ENCODE measurements at regions not wholly inside any gene's neighbourhood (a gene's known extent, or its start where the extent isn't known, plus 50 kb on each side); places are given as distances from the start of the nearest gene placed in this dataset.

GRCh38 chr17:5757314-5757907, 173.1 kb upstream of the NLRP1 start:
- no peak for FAIRE-seq

GRCh38 chr17:5758651-5759050, 174.3 kb upstream of the NLRP1 start:
- no peaks in the 10 kb centered on the region for H3K9me3 ChIP-seq (ENCODE audit: insufficient read depth, low read depth, low read length)
- H3K36me3 ChIP-seq (ENCODE audit: insufficient read depth, low read length), result no peaks in the 10 kb centered on the region
- peaks cover 14% of the 10 kb centered on the region for H3K27me3 ChIP-seq (ENCODE audit: insufficient read depth, low read length)
- Mint-ChIP-seq H3K9me3 (ENCODE audit: unreplicated experiment) (peaks cover 16% of the 10 kb centered on the region), H3K27me3 (ENCODE audit: low read depth, unreplicated experiment) (peaks cover 39% of the 10 kb centered on the region), H3K4me1 (ENCODE audit: low read depth, unreplicated experiment) (no peaks in the 10 kb centered on the region), H3K4me3 (ENCODE audit: unreplicated experiment) (no peak overlapping the region), H3K36me3 (ENCODE audit: low read depth, unreplicated experiment) (no peaks in the 10 kb centered on the region), H3K27ac (ENCODE audit: unreplicated experiment) (no peak overlapping the region)
- no peak overlapping the region for H3K4me2 ChIP-seq (ENCODE audit: low read length)
- H3K4me1 ChIP-seq (ENCODE audit: insufficient read depth, low read length), result peaks cover 3% of the 10 kb centered on the region
- no peak overlapping the region for H2AFZ ChIP-seq (ENCODE audit: low read depth, low read length)
- no peaks in the 10 kb centered on the region for H3K79me2 ChIP-seq (ENCODE audit: insufficient read depth, low read length)
- no peak overlapping the region for H3K9ac ChIP-seq (ENCODE audit: low read length)
- H3K27ac ChIP-seq (ENCODE audit: low read depth, low read length), result no peak overlapping the region
- H3K4me3 ChIP-seq (ENCODE audit: insufficient read depth, low read depth, low read length), result no peak overlapping the region
- TF ChIP-seq EZH2 (IDR thresholded peaks at IDR 0.05; ENCODE audit: insufficient read depth, low read length), result no peak
- TF ChIP-seq, protein P1, sequence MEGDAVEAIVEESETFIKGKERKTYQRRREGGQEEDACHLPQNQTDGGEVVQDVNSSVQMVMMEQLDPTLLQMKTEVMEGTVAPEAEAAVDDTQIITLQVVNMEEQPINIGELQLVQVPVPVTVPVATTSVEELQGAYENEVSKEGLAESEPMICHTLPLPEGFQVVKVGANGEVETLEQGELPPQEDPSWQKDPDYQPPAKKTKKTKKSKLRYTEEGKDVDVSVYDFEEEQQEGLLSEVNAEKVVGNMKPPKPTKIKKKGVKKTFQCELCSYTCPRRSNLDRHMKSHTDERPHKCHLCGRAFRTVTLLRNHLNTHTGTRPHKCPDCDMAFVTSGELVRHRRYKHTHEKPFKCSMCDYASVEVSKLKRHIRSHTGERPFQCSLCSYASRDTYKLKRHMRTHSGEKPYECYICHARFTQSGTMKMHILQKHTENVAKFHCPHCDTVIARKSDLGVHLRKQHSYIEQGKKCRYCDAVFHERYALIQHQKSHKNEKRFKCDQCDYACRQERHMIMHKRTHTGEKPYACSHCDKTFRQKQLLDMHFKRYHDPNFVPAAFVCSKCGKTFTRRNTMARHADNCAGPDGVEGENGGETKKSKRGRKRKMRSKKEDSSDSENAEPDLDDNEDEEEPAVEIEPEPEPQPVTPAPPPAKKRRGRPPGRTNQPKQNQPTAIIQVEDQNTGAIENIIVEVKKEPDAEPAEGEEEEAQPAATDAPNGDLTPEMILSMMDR (IDR thresholded peaks at IDR 0.05; ENCODE audit: insufficient read depth, low read depth, low read length), result no peak
- no peak for FAIRE-seq
- no peaks in the 10 kb centered on the region for H4K20me1 ChIP-seq (ENCODE audit: insufficient read depth, low read length)
- DNase-seq (ENCODE audit: low read depth), result peak; percentile 61

More at GRCh38 chr17:5757314-5757907, 173.1 kb upstream of the NLRP1 start:
- H3K27me3 Mint-ChIP-seq (ENCODE audit: low read depth, unreplicated experiment), result peaks cover 33% of the 10 kb centered on the region
- Histone ChIP-seq H3K79me2 (ENCODE audit: insufficient read depth, low read length) (no peaks in the 10 kb centered on the region), H3K4me2 (ENCODE audit: low read length) (no peak overlapping the region), H4K20me1 (ENCODE audit: insufficient read depth, low read length) (no peaks in the 10 kb centered on the region), H3K27ac (ENCODE audit: low read depth, low read length) (no peak overlapping the region), H3K27me3 (ENCODE audit: insufficient read depth, low read length) (peaks cover 5% of the 10 kb centered on the region), H3K9ac (ENCODE audit: low read length) (no peak overlapping the region), H3K4me3 (ENCODE audit: insufficient read depth, low read depth, low read length) (no peak overlapping the region), H3K4me1 (ENCODE audit: insufficient read depth, low read length) (peaks cover 3% of the 10 kb centered on the region), H2AFZ (ENCODE audit: low read depth, low read length) (no peak overlapping the region), H3K9me3 (ENCODE audit: insufficient read depth, low read depth, low read length) (no peaks in the 10 kb centered on the region), H3K36me3 (ENCODE audit: insufficient read depth, low read length) (no peaks in the 10 kb centered on the region)
- H3K9me3 Mint-ChIP-seq (ENCODE audit: unreplicated experiment), result peaks cover 12% of the 10 kb centered on the region
- no peaks in the 10 kb centered on the region for H3K4me1 Mint-ChIP-seq (ENCODE audit: low read depth, unreplicated experiment)
- TF ChIP-seq EZH2 (IDR thresholded peaks at IDR 0.05; ENCODE audit: insufficient read depth, low read length), result no peak
- DNase-seq (ENCODE audit: low read depth), result no peak
- H3K36me3 Mint-ChIP-seq (ENCODE audit: low read depth, unreplicated experiment), result no peaks in the 10 kb centered on the region
- H3K4me3 Mint-ChIP-seq (ENCODE audit: unreplicated experiment), result no peak overlapping the region
- H3K27ac Mint-ChIP-seq (ENCODE audit: unreplicated experiment), result no peak overlapping the region

DNA sequence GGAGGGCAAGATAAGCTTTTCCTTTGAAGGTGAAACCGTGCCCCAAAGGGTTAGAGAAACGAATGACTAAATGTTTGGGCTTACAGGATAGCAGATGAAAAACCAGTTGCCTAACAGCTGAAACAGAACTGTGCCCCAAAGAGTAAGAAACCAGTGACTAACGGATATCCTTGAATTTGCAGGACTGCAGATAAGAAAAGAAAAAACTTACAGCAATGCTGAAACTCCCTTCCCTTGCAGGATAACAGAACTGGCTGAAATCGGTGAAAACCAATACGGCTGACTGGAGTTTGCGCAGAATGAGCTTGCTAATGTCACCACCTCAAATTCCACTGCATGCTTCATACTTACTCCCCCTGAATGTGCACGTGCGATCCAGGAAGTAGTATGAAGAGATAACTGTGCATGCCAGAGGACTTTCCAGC, 175.2 kb upstream of the NLRP1 start:
- no peak overlapping the region for H3K4me3 Mint-ChIP-seq (ENCODE audit: unreplicated experiment)
- H3K27ac ChIP-seq (ENCODE audit: low read depth, low read length), result no peak overlapping the region
- no peaks in the 10 kb centered on the region for H4K20me1 ChIP-seq (ENCODE audit: insufficient read depth, low read length)
- no peak overlapping the region for H3K9ac ChIP-seq (ENCODE audit: low read length)
- FAIRE-seq (no peak), DNase-seq (ENCODE audit: low read depth) (no peak)
- no peak overlapping the region for H3K4me3 ChIP-seq (ENCODE audit: insufficient read depth, low read depth, low read length)
- no peak overlapping the region for H2AFZ ChIP-seq (ENCODE audit: low read depth, low read length)
- no peak overlapping the region for H3K4me2 ChIP-seq (ENCODE audit: low read length)
- peaks cover 20% of the 10 kb centered on the region for H3K27me3 ChIP-seq (ENCODE audit: insufficient read depth, low read length)
- H3K36me3 ChIP-seq (ENCODE audit: insufficient read depth, low read length), result no peaks in the 10 kb centered on the region
- peaks cover 3% of the 10 kb centered on the region for H3K4me1 ChIP-seq (ENCODE audit: insufficient read depth, low read length)
- H3K4me1 Mint-ChIP-seq (ENCODE audit: low read depth, unreplicated experiment), result no peaks in the 10 kb centered on the region
- H3K36me3 Mint-ChIP-seq (ENCODE audit: low read depth, unreplicated experiment), result no peaks in the 10 kb centered on the region
- H3K27me3 Mint-ChIP-seq (ENCODE audit: low read depth, unreplicated experiment), result peaks cover 39% of the 10 kb centered on the region
- no peak for TF ChIP-seq EZH2 (IDR thresholded peaks at IDR 0.05; ENCODE audit: insufficient read depth, low read length)
- TF ChIP-seq, protein P1 (IDR thresholded peaks at IDR 0.05; ENCODE audit: insufficient read depth, low read depth, low read length), result no peak
- H3K79me2 ChIP-seq (ENCODE audit: insufficient read depth, low read length), result no peaks in the 10 kb centered on the region
- H3K9me3 ChIP-seq (ENCODE audit: insufficient read depth, low read depth, low read length), result no peaks in the 10 kb centered on the region
- no peak overlapping the region for H3K27ac Mint-ChIP-seq (ENCODE audit: unreplicated experiment)
- peaks cover 16% of the 10 kb centered on the region for H3K9me3 Mint-ChIP-seq (ENCODE audit: unreplicated experiment)
